Testis (tissue), 2 donors: ENCODE measurements at regions not wholly inside any gene's neighbourhood (a gene's known extent, or its start where the extent isn't known, plus 50 kb on each side); places are given as distances from the start of the nearest gene placed in this dataset.

ENCODE experiments used
- DNase-seq: peaks from one replicate; pipeline ENCODE4 v3.0.0-alpha.2; 2019
- H3K27ac ChIP-seq, 2 donors: fragments of 200-600 bp; sonication (generic); one replicate each; pipeline ENCODE4 v1.5.1; 2019
- H3K27me3 ChIP-seq: fragments of 200-600 bp; sonication (generic); one replicate; pipeline ENCODE4 v1.5.1; 2019
- H3K36me3 ChIP-seq: fragments of 200-600 bp; sonication (generic); one replicate; pipeline ENCODE4 v1.5.1; 2017; ENCODE audit warnings: low read depth; ENCODE audit errors: missing control alignments
- H3K4me1 ChIP-seq: fragments of 200-600 bp; sonication (generic); one replicate; pipeline ENCODE4 v1.5.1; 2019
- H3K4me3 ChIP-seq, 2 donors: fragments of 200-600 bp; sonication (generic); one replicate each; pipeline ENCODE4 v1.5.1; 2017 to 2019
- H3K9me3 ChIP-seq: fragments of 200-600 bp; sonication (generic); one replicate; pipeline ENCODE4 v1.5.1; 2017
- POLR2A ChIP-seq: fragments of 450-650 bp; IDR thresholded peaks from one replicate; pipeline ENCODE4 v1.6.1; 2017; ENCODE audit warnings: antibody characterized with exemption, mild to moderate bottlenecking, moderate library complexity
- WGBS, 2 donors: methylation state at CpG; one replicate each; pipeline ENCODE4 v1.1.5; 2018; 5-methylcytosine and 5-hydroxymethylcytosine counted together
- intact Hi-C: fragments of 100-400 bp; cut with DNase I; formaldehyde crosslinking; loops from one replicate; pipeline ENCODE4 v1.15.1; 2023; ENCODE audit warnings: low total_unique reads
- TF ChIP-seq, protein P1 (sequence below), 3 experiments: fragments of 450-650 bp in 2 of 3; fragments of 200-600 bp in 1 of 3; sonication (generic) in 1 of 3; IDR thresholded peaks; one replicate each; pipeline ENCODE4 v1.5.1; 2016 to 2019; ENCODE audit warnings: antibody characterized with exemption in 3 of 3, mild to moderate bottlenecking in 2 of 3, moderate library complexity in 1 of 3

DNA sequence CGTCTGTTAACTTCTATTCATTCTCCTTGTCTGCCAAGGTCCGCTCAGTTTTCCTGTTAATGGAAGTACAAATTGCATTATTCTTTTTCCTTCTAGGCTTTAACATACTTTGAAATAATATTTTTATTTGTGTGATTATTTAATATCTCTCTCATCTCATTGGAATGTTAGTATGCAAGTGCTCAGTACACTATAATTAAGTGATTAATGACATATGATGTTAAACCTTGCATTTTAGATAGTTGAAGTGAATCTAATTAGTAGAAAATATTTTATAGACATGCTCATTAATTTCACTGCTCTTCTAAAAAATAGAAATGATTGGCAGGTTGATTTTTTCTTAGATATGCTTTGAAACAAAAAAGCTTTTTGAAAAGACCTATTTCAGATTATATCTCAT is 1079.8 kb downstream of the RAPGEF2 start:
- Histone ChIP-seq H3K4me1 (no peaks in the 10 kb centered on the region), H3K9me3 (no peaks in the 10 kb centered on the region), H3K27me3 (no peaks in the 10 kb centered on the region), H3K36me3 (no peaks in the 10 kb centered on the region), H3K4me3 (no peak overlapping the region), H3K27ac (no peak overlapping the region)
- WGBS, 2 donors: 89 to 90% methylated on average over 2 of the region's 2 CpGs
- no peak for TF ChIP-seq POLR2A
- TF ChIP-seq, protein P1, sequence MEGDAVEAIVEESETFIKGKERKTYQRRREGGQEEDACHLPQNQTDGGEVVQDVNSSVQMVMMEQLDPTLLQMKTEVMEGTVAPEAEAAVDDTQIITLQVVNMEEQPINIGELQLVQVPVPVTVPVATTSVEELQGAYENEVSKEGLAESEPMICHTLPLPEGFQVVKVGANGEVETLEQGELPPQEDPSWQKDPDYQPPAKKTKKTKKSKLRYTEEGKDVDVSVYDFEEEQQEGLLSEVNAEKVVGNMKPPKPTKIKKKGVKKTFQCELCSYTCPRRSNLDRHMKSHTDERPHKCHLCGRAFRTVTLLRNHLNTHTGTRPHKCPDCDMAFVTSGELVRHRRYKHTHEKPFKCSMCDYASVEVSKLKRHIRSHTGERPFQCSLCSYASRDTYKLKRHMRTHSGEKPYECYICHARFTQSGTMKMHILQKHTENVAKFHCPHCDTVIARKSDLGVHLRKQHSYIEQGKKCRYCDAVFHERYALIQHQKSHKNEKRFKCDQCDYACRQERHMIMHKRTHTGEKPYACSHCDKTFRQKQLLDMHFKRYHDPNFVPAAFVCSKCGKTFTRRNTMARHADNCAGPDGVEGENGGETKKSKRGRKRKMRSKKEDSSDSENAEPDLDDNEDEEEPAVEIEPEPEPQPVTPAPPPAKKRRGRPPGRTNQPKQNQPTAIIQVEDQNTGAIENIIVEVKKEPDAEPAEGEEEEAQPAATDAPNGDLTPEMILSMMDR (IDR thresholded peaks at IDR 0.05): no peak
- DNase-seq: no peak
- intact Hi-C loops: no loop called here

DNA sequence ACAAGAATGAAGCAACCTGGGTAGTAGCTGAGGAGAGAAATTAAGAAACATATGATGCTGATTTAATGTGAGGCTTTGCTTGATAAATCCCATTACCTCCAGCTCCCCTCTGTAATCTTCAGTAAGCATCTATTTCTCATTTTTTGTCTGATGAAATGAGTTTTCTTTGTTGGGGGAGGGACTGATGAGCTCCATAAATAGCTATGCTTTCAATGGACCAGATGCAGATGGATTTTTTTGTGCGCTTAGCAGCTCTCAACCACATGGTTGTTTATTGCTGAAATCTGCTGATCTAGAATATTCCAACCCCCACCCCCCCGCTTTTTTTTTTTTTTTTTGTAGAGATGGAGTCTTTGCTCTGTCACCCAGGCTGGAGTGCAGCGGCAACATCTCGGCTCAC is 1082.0 kb downstream of the RAPGEF2 start:
- H3K27me3 ChIP-seq: no peaks in the 10 kb centered on the region
- no peaks in the 10 kb centered on the region for H3K9me3 ChIP-seq
- no peak for DNase-seq
- no peaks in the 10 kb centered on the region for H3K4me1 ChIP-seq
- TF ChIP-seq POLR2A: no peak
- TF ChIP-seq, protein P1 (IDR thresholded peaks at IDR 0.05): no peak
- no peaks in the 10 kb centered on the region for H3K36me3 ChIP-seq
- H3K4me3 ChIP-seq: no peak overlapping the region
- 85 to 93% methylated on average over 4 of the region's 4 CpGs for WGBS, 2 donors
- no peak overlapping the region for H3K27ac ChIP-seq
- intact Hi-C loops: no loop called here

DNA sequence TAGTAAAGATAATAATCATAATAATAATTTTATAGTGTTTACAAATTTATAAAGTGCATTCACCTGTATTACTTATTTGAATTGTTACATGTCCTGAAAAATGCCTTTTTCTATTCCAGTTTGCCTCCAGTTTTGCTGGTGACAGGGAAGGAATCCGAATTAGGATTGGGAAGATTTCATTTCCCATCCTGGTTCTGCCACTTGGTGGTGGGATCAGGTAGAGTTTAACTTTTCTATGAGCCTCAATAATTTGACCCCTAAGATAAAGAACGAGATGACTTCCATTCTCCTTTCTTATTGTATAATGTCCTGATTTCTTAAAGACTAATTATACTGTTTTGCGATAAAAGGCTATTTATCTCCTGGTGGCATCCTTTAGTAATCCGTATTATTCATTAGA is 1090.9 kb downstream of the RAPGEF2 start:
- no peak for DNase-seq
- Histone ChIP-seq H3K27me3 (no peaks in the 10 kb centered on the region), H3K27ac (no peak overlapping the region), H3K9me3 (no peaks in the 10 kb centered on the region), H3K36me3 (no peaks in the 10 kb centered on the region), H3K4me3 (no peak overlapping the region), H3K4me1 (no peaks in the 10 kb centered on the region)
- 82 to 90% methylated on average over 4 of the region's 4 CpGs for WGBS, 2 donors
- no peak for TF ChIP-seq POLR2A
- TF ChIP-seq, protein P1 (IDR thresholded peaks at IDR 0.05): no peak
- intact Hi-C loops: no loop called here

DNA sequence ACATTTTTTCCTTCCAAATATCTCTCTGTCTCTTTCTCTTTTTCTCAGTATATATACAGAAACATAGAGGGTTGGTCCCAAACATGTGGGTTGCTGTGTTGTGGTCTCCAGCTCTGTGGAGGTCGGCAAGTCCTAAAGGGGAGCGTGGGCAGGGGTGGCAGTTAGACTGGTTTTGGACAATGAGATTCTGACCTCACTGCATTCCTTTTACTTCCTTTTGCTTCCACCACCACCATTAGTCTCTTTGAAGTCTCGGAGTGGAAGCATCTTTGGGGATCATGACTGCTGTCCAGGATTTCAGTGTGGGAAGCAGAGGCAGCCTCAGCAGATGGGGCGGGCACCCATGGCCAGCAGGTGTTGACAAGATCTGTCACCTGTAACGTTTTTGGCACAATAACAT is 1091.8 kb downstream of the RAPGEF2 start:
- Histone ChIP-seq H3K4me3 (no peak overlapping the region), H3K27ac (no peak overlapping the region), H3K27me3 (no peaks in the 10 kb centered on the region), H3K36me3 (no peaks in the 10 kb centered on the region), H3K4me1 (no peaks in the 10 kb centered on the region), H3K9me3 (no peaks in the 10 kb centered on the region)
- DNase-seq: no peak
- WGBS, 2 donors: 54 to 73% methylated on average over 5 of the region's 5 CpGs
- TF ChIP-seq POLR2A: no peak
- TF ChIP-seq, protein P1 (IDR thresholded peaks at IDR 0.05): no peak
- intact Hi-C loops: no loop called here

DNA sequence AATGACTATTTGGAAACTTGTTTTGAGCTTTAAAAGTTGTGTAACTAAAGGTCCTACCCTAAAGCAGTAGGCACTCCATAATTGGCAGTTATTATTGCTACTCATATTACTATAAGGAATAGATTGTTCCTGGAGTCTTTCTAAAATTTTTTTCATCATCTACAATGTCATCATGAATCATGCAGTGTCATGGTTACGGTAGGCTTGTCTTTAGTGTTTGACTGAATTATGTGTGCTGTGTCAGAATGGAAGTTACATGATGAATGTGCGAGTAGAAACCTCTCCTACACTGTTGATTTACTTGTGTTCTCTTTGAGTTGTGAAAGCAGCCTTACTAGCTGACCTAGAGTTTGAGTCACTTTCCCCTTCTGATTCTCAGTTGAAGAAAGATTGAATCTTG is 1099.9 kb downstream of the RAPGEF2 start:
- H3K4me1 ChIP-seq: no peaks in the 10 kb centered on the region
- intact Hi-C loops: no loop called here
- H3K4me3 ChIP-seq: no peak overlapping the region
- no peak for TF ChIP-seq POLR2A
- TF ChIP-seq, protein P1 (IDR thresholded peaks at IDR 0.05): no peak
- no peak for DNase-seq
- no peaks in the 10 kb centered on the region for H3K36me3 ChIP-seq
- H3K27me3 ChIP-seq: no peaks in the 10 kb centered on the region
- H3K27ac ChIP-seq: no peak overlapping the region
- WGBS, 2 donors: 72 to 80% methylated on average over 2 of the region's 2 CpGs
- H3K9me3 ChIP-seq: no peaks in the 10 kb centered on the region
